GM12875 (cell line): ENCODE measurements at regions not wholly inside any gene's neighbourhood (a gene's known extent, or its start where the extent isn't known, plus 50 kb on each side); places are given as distances from the start of the nearest gene placed in this dataset.

Source experiments
- H3K4me3 ChIP-seq: one replicate; pipeline ENCODE4 v1.5.1; 2011; ENCODE audit warnings: low read depth, low read length, control low read depth
- TF ChIP-seq, protein P1 (sequence below): IDR thresholded peaks from 2 replicates; pipeline ENCODE4 v1.5.1; 2011; ENCODE audit warnings: low read depth, mild to moderate bottlenecking, control low read depth, inconsistent platforms, low read length, moderate library complexity, borderline replicate concordance; ENCODE audit not compliant: insufficient read depth

DNA sequence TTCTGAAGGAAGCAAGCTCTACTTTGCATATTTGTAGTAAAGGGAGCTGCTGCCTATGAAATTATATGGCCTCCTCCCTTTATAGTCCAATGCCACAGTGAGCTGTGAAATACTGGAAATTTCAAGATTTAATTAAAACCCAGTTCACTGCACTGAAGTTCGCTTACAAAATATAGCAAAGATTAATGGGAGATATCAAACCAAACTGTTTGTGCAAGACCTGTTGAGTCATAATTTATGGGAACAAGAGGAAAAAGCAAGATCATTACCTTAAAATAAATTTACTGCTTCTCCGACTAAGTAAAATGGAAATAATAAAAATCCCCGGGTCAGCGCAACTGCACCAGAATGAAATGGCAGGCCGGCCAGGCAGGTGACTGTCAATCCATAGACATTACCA, 215.5 kb upstream of the RAB6C start:
- H3K4me3 ChIP-seq, result no peak overlapping the region
- TF ChIP-seq, protein P1, sequence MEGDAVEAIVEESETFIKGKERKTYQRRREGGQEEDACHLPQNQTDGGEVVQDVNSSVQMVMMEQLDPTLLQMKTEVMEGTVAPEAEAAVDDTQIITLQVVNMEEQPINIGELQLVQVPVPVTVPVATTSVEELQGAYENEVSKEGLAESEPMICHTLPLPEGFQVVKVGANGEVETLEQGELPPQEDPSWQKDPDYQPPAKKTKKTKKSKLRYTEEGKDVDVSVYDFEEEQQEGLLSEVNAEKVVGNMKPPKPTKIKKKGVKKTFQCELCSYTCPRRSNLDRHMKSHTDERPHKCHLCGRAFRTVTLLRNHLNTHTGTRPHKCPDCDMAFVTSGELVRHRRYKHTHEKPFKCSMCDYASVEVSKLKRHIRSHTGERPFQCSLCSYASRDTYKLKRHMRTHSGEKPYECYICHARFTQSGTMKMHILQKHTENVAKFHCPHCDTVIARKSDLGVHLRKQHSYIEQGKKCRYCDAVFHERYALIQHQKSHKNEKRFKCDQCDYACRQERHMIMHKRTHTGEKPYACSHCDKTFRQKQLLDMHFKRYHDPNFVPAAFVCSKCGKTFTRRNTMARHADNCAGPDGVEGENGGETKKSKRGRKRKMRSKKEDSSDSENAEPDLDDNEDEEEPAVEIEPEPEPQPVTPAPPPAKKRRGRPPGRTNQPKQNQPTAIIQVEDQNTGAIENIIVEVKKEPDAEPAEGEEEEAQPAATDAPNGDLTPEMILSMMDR, result no peak

DNA sequence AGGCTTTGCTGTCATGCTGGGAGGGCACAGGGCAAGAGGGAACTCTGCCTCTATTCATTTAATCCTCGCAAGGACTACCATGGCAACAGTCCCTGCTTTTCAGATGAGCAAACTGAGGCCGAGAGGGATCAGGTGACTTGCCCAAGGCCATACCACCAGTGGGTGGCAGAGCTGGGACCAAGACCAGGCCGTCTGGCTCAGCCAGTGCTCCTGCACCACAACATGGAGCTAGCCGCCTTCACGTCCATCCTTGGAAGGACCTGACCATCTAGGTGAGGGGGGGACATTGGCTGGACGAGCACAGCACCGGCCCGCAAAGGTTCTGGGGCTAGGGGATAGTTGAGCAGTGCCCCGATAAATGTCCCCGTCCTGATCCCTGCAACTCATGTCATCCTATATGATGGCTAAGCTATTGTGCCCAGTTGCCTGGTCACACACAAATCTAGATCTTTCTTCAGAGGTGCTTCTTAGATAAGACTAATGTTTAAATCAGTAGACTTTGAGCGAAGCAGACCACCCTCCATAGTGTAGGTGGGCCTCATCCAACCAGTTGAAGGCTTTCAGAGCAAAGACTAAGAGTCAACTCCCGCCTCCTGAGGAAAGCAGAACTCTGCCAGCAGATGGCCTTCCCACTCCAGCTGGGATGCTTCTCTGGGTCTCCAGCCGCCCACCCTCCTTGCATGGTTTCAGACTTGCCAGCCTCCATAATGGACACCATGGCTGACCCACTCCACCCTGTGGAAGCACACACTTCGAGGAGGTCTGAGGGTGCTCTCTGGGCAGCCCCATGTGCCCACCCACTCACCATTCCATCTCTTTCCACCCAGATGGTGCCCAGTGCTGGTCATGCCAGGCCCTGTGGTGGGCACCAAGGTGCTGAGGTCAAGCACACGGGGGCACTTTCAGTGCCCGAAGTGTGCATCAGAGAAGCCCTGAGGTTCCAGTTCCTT, 214.8 kb upstream of the RAB6C start:
- TF ChIP-seq, protein P1, result no peak
- H3K4me3 ChIP-seq, result no peak overlapping the region

DNA sequence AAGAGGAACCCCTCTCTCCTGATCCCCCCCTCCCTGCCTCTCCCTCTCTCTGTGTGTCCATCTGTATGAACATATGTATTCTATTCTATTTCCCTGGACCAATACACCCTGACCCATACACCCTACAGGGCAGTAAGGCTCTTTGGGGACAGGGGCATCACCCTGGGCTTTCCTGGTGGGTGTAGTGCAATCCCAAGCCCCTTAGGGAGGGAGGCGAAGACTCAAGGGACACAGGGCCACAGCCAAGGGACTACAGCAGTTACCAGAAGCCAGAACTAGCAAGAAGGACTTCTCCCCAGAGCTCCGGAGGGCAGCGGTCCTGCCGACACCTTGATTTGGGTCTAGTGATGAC, 214.2 kb upstream of the RAB6C start:
- no peak overlapping the region for H3K4me3 ChIP-seq
- TF ChIP-seq, protein P1, result no peak

DNA sequence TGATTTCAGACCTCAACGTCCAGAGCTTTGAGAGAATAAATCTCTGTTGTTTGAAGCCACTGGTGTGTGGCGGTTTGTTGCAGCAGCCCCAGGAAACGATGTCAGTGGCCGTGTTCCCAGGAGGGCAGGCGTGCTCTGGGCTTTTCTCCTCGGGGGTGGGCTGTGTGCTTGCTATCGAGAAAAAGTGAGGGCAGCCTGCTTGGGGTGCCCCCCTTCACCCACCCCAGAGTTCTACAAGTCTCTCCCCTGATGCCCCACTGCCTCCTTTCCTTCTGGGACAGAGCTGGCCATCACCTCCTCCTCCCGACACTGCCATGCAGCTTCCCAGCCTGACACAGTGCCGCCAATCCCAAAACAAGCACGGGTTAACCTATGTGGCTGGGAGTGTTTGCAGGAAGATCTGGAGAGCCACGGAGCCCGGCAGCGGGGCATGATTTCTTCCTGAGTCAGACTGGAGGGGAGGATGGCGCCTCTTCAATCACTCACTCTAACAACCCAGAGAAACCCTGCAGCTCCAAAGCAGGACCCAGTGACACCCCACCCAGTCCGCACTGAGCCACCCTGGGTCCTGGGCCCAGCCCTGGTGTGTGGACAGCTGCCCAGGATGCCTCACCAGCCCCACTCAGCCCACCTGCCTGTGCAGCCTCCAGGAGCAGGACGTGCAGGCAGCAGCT, 213.7 kb upstream of the RAB6C start:
- TF ChIP-seq, protein P1, result no peak

DNA sequence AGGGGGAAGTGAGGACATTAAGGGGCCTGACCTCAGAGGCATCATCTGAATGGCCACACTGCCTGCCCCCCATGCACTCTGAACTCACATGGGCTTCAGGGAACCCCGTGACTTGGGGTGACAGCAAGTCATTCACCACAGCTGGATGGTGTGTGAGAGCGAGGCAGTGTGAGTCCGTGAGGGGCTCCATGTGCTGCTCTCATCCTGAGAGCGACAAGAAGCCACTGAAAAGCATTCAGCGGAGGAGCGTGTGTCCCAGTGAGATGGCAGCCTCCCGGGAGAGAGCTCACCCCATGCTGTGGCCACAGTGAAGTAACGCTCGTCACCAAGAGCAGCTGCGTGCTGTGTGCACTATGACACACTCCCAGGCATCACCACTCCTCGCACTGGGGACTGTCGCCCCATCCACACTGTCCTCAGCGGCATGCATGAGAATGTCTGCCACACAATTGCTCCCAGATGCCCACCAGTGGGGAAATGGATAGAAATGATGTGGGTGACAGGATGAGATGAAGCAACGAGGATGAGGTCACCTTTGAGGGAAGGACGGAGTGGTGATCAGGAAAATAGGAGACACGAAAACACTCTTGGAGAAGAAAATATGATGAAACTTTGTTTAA, 213.0 kb upstream of the RAB6C start:
- TF ChIP-seq, protein P1, result no peak
- H3K4me3 ChIP-seq, result no peak overlapping the region

More for the DNA sequence above, 213.7 kb upstream of the RAB6C start:
- no peak overlapping the region for H3K4me3 ChIP-seq

DNA sequence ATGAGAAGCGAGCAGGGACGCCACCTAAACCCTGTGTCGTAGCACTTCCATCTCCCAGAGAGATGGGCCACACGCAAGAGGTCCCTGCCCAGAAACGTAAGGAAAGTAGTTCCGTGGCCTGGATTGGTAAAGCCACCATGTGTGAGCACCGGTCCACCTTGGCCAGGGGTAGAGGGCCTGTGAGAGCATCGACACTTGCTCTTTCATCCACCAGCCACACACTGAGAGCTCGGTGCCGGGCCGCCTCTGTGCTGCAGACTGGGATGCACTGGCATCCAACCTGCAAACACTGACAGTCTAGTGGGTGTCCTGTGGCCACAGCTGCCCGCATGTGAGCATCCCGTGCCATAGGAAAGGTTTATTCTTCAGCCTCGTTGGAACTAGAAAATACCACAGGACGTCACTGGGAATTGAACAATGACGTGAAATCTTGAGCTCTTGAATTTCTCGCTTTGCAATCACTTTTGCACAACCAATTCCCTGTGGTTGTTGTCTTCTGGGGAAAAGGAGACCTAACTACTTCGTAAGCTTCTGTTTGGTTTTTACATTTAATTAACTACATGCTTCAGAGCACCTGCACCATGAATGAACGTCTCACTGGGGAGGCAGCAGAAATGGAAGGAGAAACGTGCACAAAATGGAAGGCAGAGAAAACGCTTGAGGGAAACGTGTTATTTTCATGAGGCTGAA, 212.0 kb upstream of the RAB6C start:
- H3K4me3 ChIP-seq, result no peak overlapping the region
- TF ChIP-seq, protein P1, result no peak
